T-helper 2 cell (primary cell): ENCODE measurements at regions not wholly inside any gene's neighbourhood (a gene's known extent, or its start where the extent isn't known, plus 50 kb on each side); places are given as distances from the start of the nearest gene placed in this dataset.

Experiments used
- DNase-seq, 5 experiments: peaks; one replicate each; pipeline versions ENCODE4 v3.0.0 to v3.0.0-alpha.2; 2012 to 2022

GRCh38 chrX:146154191-146154590 lies 336.6 kb downstream of the SLITRK2 start:
- no peak for DNase-seq

DNA sequence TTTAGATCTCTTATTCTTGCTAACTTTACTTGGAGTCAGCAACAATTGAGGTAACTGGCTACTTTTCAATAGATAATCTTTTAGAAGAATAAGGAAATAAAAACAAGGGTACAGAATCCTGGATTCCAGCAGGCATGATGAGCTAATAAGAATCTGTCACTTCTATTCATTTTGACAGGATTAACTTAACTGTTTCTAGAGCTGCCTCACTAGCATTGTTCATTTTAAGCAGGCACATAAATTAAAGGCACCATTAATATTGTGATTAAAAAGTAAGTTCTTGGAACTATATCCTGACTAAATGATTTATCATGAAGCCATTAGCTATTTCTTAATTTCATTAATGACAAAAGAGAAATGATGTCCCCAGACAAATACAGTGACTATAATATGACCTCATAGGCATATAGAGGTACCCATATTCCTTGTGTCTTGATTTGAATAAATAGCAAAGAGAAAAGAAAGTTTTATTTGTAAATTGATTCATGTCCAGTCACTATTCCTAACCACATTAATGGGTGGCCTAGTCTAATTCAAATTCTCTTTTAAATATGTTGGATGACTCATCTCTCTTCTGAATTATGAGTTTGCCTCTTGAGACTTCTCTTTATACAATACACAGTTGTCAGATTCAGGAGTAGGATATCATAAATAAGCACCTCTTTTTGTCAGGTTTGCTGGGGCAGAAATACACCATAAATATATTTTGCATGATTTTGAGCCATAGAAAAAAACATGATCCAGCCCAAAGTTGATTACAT lies 343.0 kb downstream of the SLITRK2 start:
- DNase-seq = no peak

DNA sequence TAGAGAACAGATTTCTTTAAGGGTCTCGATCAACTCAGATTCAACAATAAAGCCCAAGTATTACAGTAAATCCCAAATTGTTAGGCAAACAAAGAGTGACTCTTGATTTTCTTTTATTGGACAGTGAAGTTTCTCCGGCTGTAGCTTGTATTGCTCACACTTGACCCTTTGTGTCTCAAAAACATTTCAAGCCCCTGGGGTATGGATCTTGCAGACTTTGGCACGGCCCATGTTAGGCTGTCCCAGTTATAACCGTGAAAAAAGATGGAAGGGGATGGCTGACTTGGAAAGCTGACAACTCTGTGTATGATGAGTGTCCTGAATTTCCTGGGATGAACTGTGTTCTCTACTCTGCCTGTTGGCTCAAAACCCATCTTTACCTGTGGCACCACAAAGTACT lies 356.1 kb downstream of the SLITRK2 start:
- no peak for DNase-seq

DNA sequence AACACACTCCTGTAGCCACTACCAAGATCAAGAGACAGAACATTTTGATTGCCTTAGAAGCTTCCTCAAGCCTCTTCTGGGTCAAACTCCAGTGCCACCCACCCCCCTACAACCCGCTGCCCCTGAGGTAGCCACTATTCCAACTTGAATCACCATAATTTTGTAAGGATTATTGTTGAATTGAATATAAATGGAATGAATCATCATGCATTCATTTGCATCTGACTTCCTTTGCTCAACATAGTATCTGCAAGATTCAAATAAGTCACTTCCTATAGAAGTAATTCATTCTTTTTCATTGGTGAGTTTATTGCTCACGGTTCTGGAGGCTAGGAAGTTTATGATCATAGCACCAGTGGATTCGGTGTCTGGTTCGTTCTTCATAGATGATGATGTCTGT lies 364.2 kb downstream of the SLITRK2 start:
- DNase-seq = no peak

GRCh38 chrX:146186540-146186939 lies 368.9 kb downstream of the SLITRK2 start:
- DNase-seq = no peak

- no peak for DNase-seq
These were observed 371.7 kb downstream of the SLITRK2 start for GRCh38 chrX:146189371-146189770.

- no peak for DNase-seq
These were observed 391.2 kb downstream of the SLITRK2 start for GRCh38 chrX:146208821-146209220.

DNA sequence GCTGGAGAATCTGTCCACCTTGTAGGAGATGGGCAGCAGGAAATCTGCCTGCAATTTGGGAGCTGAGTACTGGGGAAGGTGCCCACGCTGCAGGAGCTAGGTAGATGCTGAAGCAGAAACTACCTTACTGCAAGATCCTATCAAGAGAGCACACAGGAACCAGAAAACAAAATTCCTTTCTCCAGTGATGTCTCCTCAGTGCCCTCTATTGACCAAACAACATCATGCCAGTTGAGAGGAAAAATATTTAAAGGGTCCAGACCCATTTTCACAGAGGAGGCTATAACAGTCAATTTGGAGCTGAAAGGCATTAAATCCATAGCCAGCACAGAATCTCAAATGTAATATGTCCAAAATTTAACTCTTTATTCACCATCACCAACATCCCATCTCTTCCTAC lies 406.8 kb downstream of the SLITRK2 start:
- peak in 1 of 5 experiments; percentile 37 for DNase-seq

GRCh38 chrX:146238173-146238572 lies 420.5 kb downstream of the SLITRK2 start:
- no peak for DNase-seq

- no peak for DNase-seq
These were observed 424.3 kb downstream of the SLITRK2 start for GRCh38 chrX:146241902-146242301.

GRCh38 chrX:146243041-146243440 lies 425.4 kb downstream of the SLITRK2 start:
- DNase-seq = peak in 1 of 5 experiments; percentile 0

DNA sequence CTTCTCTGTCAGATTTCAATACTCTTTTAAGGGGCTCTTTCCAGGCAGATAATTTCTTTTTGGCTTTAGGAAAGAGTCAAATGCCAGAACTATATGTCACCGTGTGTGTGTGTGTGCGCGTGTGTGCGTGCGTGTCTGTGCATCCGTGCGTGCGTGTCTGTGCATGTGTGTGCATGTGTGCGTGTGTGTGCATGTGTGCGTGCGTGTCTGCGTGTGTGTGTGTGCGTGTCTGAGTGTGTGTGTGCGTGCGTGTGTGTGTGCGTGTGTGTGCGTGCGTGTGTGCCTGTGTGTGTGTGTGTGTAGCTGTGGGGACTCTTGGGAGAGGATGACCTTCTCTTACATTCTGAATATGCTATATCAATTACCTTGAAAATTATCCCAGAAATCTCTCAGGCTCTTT lies 441.6 kb downstream of the SLITRK2 start:
- DNase-seq = no peak

DNA sequence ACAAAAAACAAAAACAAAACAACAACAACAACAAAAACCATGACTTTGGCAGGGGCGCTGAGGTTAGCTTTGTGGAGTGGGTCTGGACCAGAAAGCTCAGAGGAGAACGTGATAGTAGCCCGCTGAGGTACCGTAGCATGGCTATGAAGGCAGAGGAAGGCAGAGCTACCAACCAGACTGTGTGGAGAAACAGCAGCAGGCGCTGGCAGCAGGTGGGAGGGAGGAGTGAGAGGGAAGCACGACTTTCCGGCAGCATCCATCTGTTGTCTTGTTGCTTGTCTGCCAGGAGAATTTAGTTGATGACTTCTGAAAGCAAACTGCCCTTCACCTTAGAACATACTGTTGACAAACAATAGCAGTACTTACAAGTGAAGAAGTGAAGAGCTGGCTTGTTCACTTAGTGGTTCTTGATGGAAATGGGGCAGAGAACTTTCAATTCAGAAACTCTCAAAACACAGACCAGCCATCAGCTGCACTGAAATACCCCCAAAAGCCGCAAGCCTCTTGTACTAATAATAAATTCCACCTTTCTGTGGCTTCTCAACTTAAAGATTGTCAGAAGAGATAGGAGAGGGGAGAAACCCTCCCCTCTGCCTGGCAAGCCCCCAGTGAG lies 447.2 kb downstream of the SLITRK2 start:
- no peak for DNase-seq

GRCh38 chrX:146278381-146278780 lies 460.8 kb downstream of the SLITRK2 start:
- peak in 1 of 5 experiments; percentile 60 for DNase-seq
